HCT116 (cell line): ENCODE measurements at regions not wholly inside any gene's neighbourhood (a gene's known extent, or its start where the extent isn't known, plus 50 kb on each side); places are given as distances from the start of the nearest gene placed in this dataset.

ENCODE experiments used
- ATAC-seq: fragments of 200-7000 bp; cut with Tn5 transposase; 2 replicates; pipeline ENCODE4 v1.9.1; 2020; ENCODE audit warnings: mild to moderate bottlenecking, moderate library complexity
- BruUV-seq: library from RNA; stranded (reverse); fragments of 400-500 nt; replicated peaks from 2 replicates; lab custom pipeline; 2021; lab: Mats Ljungman, UMichigan
- CTCF ChIA-PET: fragments of 300-600 bp; sonication (Branson Sonifier 250); formaldehyde crosslinking; loops from one replicate; lab custom pipeline; 2021; ENCODE audit warnings: antibody characterized with exemption; lab: Charles Lee
- POLR2A ChIA-PET: fragments of 300-600, 350-600 bp; sonication (Branson Sonifier 250); formaldehyde crosslinking; loops from one replicate; lab custom pipeline; 2021; ENCODE audit warnings: antibody characterized with exemption; lab: Charles Lee
- RAD21 ChIA-PET, 2 experiments: fragments of 300-600 bp; sonication (Branson Sonifier 250); formaldehyde crosslinking; loops; one replicate each; lab custom pipeline; 2023; ENCODE audit warnings: low total read pairs in 2 of 2; ENCODE audit not compliant: uncharacterized antibody in 2 of 2, unreplicated experiment in 2 of 2, low non-redundant PET in 1 of 2; lab: Charles Lee
- DNase-seq: peaks from one replicate; pipeline ENCODE4 v3.0.0-alpha.2; 2010; ENCODE audit warnings: low read depth, low spot score
- H2AFZ ChIP-seq: fragments of 200-600 bp; shearing (Covaris generic), sonication (generic); 2 replicates; pipeline ENCODE4 v1.6.1; 2017; ENCODE audit warnings: low read depth, mixed run types, mixed read lengths, antibody characterized with exemption, low read length; ENCODE audit not compliant: poor library complexity, severe bottlenecking
- H3K27ac ChIP-seq: 2 replicates; pipeline ENCODE4 v1.5.1; 2012; ENCODE audit warnings: low read depth, low read length
- H3K27me3 ChIP-seq: fragments of 200-600 bp; sonication (generic); 2 replicates; pipeline ENCODE4 v1.6.1; 2016; ENCODE audit warnings: mixed run types, low read length, mixed read lengths; ENCODE audit not compliant: insufficient read depth
- H3K36me3 ChIP-seq, 2 experiments: fragments of 200-500 bp in 1 of 2; fragments of 200-600 bp in 1 of 2; sonication (Bioruptor generic) in 1 of 2; sonication (generic) in 1 of 2; 2 replicates each; pipeline versions ENCODE4 v1.5.1 to v1.6.1; 2014 to 2016; ENCODE audit warnings: low read length in 2 of 2, inconsistent platforms in 1 of 2, mixed read lengths in 1 of 2, mixed run types in 1 of 2; ENCODE audit not compliant: insufficient read depth in 2 of 2, control insufficient read depth in 1 of 2
- H3K4me1 ChIP-seq, 2 experiments: fragments of 200-600 bp in 1 of 2; sonication (generic) in 1 of 2; 2 replicates each; pipeline versions ENCODE4 v1.5.1 to v1.6.1; 2012 to 2017; ENCODE audit warnings: low read length in 2 of 2, inconsistent platforms in 1 of 2, mild to moderate bottlenecking in 1 of 2, mixed read lengths in 1 of 2, mixed run types in 1 of 2, moderate library complexity in 1 of 2; ENCODE audit not compliant: insufficient read depth in 2 of 2, control insufficient read depth in 1 of 2
- H3K4me2 ChIP-seq: fragments of 200-600 bp; sonication (generic); 2 replicates; pipeline ENCODE4 v1.6.1; 2017; ENCODE audit warnings: mixed run types, low read length, mixed read lengths
- H3K4me3 ChIP-seq, 2 experiments: fragments of 200-600 bp in 1 of 2; sonication (generic) in 1 of 2; replicated peaks in 1 of 2; 2 replicates each; pipeline ENCODE4 v1.5.1; 2011 to 2016; ENCODE audit warnings: low read length in 2 of 2, control low read depth in 1 of 2, low read depth in 1 of 2, mild to moderate bottlenecking in 1 of 2, mixed read lengths in 1 of 2, mixed run types in 1 of 2
- H3K79me2 ChIP-seq: fragments of 200-600 bp; sonication (generic); 2 replicates; pipeline ENCODE4 v1.6.1; 2017; ENCODE audit warnings: mild to moderate bottlenecking, mixed run types, low read length, moderate library complexity, mixed read lengths; ENCODE audit not compliant: insufficient read depth
- H3K9ac ChIP-seq: fragments of 200-600 bp; sonication (generic); 2 replicates; pipeline ENCODE4 v1.6.1; 2016; ENCODE audit warnings: low read length, mixed read lengths
- H3K9me2 ChIP-seq: fragments of 200-600 bp; sonication (generic), shearing (Covaris generic); 2 replicates; pipeline ENCODE4 v1.6.1; 2017; ENCODE audit warnings: mixed run types, mild to moderate bottlenecking, moderate library complexity; ENCODE audit not compliant: insufficient read depth
- H3K9me3 ChIP-seq, 2 experiments: fragments of 200-500 bp in 1 of 2; fragments of 200-600 bp in 1 of 2; sonication (Bioruptor generic) in 1 of 2; sonication (generic) in 1 of 2; 2 replicates each; pipeline ENCODE4 v1.6.1; 2014 to 2017; ENCODE audit warnings: low read length in 2 of 2, mixed read lengths in 2 of 2, inconsistent platforms in 1 of 2, low read depth in 1 of 2, mild to moderate bottlenecking in 1 of 2, mixed run types in 1 of 2, moderate library complexity in 1 of 2; ENCODE audit not compliant: control insufficient read depth in 1 of 2, insufficient read depth in 1 of 2
- H4K20me1 ChIP-seq: fragments of 200-600 bp; sonication (generic), shearing (Covaris generic); 2 replicates; pipeline ENCODE4 v1.6.1; 2017; ENCODE audit warnings: mixed run types, mild to moderate bottlenecking, moderate library complexity; ENCODE audit not compliant: insufficient read depth
- EGR1 ChIP-seq: IDR thresholded peaks from 2 replicates; pipeline ENCODE4 v1.6.1; 2012; ENCODE audit warnings: low read depth
- ELF1 ChIP-seq: IDR thresholded peaks from 2 replicates; pipeline ENCODE4 v1.6.1; 2012; ENCODE audit warnings: low read depth, borderline replicate concordance
- EZH2 ChIP-seq: fragments of 200-600 bp; sonication (generic); IDR thresholded peaks from 2 replicates; pipeline ENCODE4 v1.6.1; 2017; ENCODE audit warnings: antibody characterized with exemption, mixed run types
- EZH2phosphoT487 ChIP-seq: fragments of 200-600 bp; IDR thresholded peaks from 2 replicates; pipeline ENCODE4 v1.6.1; 2018; ENCODE audit warnings: antibody characterized with exemption, borderline replicate concordance
- FOSL1 ChIP-seq: IDR thresholded peaks from 2 replicates; pipeline ENCODE4 v1.6.1; 2012; ENCODE audit warnings: low read depth
- JUND ChIP-seq: IDR thresholded peaks from 2 replicates; pipeline ENCODE4 v1.6.1; 2012
- POLR2A ChIP-seq: IDR thresholded peaks from 2 replicates; pipeline ENCODE4 v1.7.0; 2011; ENCODE audit warnings: borderline replicate concordance; ENCODE audit not compliant: insufficient read depth, insufficient read length; ENCODE audit errors: extremely low read depth
- REST ChIP-seq: IDR thresholded peaks from 2 replicates; pipeline ENCODE4 v1.6.1; 2012; ENCODE audit warnings: low read depth
- SIN3A ChIP-seq: IDR thresholded peaks from 2 replicates; pipeline ENCODE4 v1.6.1; 2012; ENCODE audit warnings: low read depth
- SP1 ChIP-seq: IDR thresholded peaks from 2 replicates; pipeline ENCODE4 v1.6.1; 2012; ENCODE audit warnings: low read depth
- SRF ChIP-seq: IDR thresholded peaks from 2 replicates; pipeline ENCODE4 v1.6.1; 2012; ENCODE audit warnings: low read depth
- ZNF274 ChIP-seq: fragments of 200-500 bp; sonication (Bioruptor generic); IDR thresholded peaks from 2 replicates; pipeline ENCODE4 v1.6.1; 2014; ENCODE audit warnings: mild to moderate bottlenecking, low read depth, low read length, inconsistent platforms
- intact Hi-C: fragments of 100-400 bp; cut with micrococcal nuclease; formaldehyde crosslinking; loops from 2 replicates; pipeline ENCODE4 v1.10.0; 2022
- TF ChIP-seq, protein P1 (sequence below): IDR thresholded peaks from 2 replicates; pipeline ENCODE4 v1.6.1; 2012

GRCh38 chr4:158010361-158010760 is 162.5 kb downstream of the GASK1B start:
- Histone ChIP-seq H3K27me3 (no peaks in the 10 kb centered on the region), H3K79me2 (no peaks in the 10 kb centered on the region), H3K4me2 (no peak overlapping the region), H3K4me3 (no peak overlapping the region), H3K27ac (no peak overlapping the region), H3K9me2 (no peaks in the 10 kb centered on the region), H2AFZ (no peak overlapping the region)
- BruUV-seq: no TSS peak
- CTCF ChIA-PET: no interaction called here
- ATAC-seq (no peak), DNase-seq (no peak)
- RAD21 ChIA-PET: no interaction called here
- intact Hi-C loops: no loop called here
- TF ChIP-seq SP1: no peak
- no peak for TF ChIP-seq SIN3A
- TF ChIP-seq, protein P1, sequence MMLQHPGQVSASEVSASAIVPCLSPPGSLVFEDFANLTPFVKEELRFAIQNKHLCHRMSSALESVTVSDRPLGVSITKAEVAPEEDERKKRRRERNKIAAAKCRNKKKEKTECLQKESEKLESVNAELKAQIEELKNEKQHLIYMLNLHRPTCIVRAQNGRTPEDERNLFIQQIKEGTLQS: no peak
- TF ChIP-seq ELF1: no peak
- TF ChIP-seq, all 23 proteins: peak for 0
- H3K36me3 ChIP-seq: no peaks in the 10 kb centered on the region
- POLR2A ChIA-PET: no interaction called here
- H3K9ac ChIP-seq: no peak overlapping the region
- no peaks in the 10 kb centered on the region for H4K20me1 ChIP-seq
- H3K4me1 ChIP-seq: peaks cover 3 to 11% of the 10 kb centered on the region in 2 experiments; a peak in 2 of 4 replicates
- H3K9me3 ChIP-seq: no peaks in the 10 kb centered on the region

GRCh38 chr4:158008551-158009218 is 164.1 kb downstream of the GASK1B start:
- intact Hi-C loops: no loop called here
- Histone ChIP-seq H3K79me2 (no peaks in the 10 kb centered on the region), H3K4me2 (no peak overlapping the region), H3K27me3 (no peaks in the 10 kb centered on the region), H3K4me3 (no peak overlapping the region), H3K4me1 (peaks cover 3 to 8% of the 10 kb centered on the region in 2 experiments; a peak in 2 of 4 replicates), H3K27ac (no peak overlapping the region), H2AFZ (no peak overlapping the region), H3K9me2 (no peaks in the 10 kb centered on the region), H3K9ac (no peak overlapping the region), H3K9me3 (no peaks in the 10 kb centered on the region), H4K20me1 (no peaks in the 10 kb centered on the region), H3K36me3 (no peaks in the 10 kb centered on the region)
- no peak for ATAC-seq
- no peak for DNase-seq
- RAD21 ChIA-PET: no interaction called here
- CTCF ChIA-PET: no interaction called here
- TF ChIP-seq EGR1: no peak
- TF ChIP-seq REST: no peak
- no peak for TF ChIP-seq SRF
- TF ChIP-seq ZNF274: no peak
- TF ChIP-seq, protein P1: no peak
- no peak for TF ChIP-seq FOSL1
- TF ChIP-seq POLR2A: no peak
- TF ChIP-seq EZH2: no peak
- TF ChIP-seq JUND: no peak
- TF ChIP-seq EZH2phosphoT487: no peak
- no TSS peak for BruUV-seq
- POLR2A ChIA-PET: no interaction called here
